HG02759 (cell line): ENCODE measurements at regions not wholly inside any gene's neighbourhood (a gene's known extent, or its start where the extent isn't known, plus 50 kb on each side); places are given as distances from the start of the nearest gene placed in this dataset.

Source experiments
- ATAC-seq: cut with Tn5 transposase; IDR thresholded peaks from one replicate; pipeline ENCODE4 v1.9.1; 2021; ENCODE audit warnings: mild to moderate bottlenecking, moderate library complexity; ENCODE audit not compliant: unreplicated experiment

GRCh38 chr9:89986190-89986589, 381.4 kb downstream of the GADD45G start:
- no peak for ATAC-seq

- no peak for ATAC-seq
These were observed 383.6 kb downstream of the GADD45G start for GRCh38 chr9:89988458-89988857.

GRCh38 chr9:89991204-89991790, 386.5 kb downstream of the GADD45G start:
- no peak for ATAC-seq

GRCh38 chr9:89992326-89993198, 387.8 kb downstream of the GADD45G start:
- ATAC-seq, result no peak

GRCh38 chr9:89993678-89994630, 389.1 kb downstream of the GADD45G start:
- no peak for ATAC-seq

- ATAC-seq, result no peak
These were observed 390.3 kb downstream of the GADD45G start for GRCh38 chr9:89994988-89995613.

- ATAC-seq, result no peak
These were observed 391.3 kb downstream of the GADD45G start for GRCh38 chr9:89996116-89996515.

- no peak for ATAC-seq
These were observed 392.0 kb downstream of the GADD45G start for GRCh38 chr9:89996773-89997172.

GRCh38 chr9:89998633-89999032, 393.8 kb downstream of the GADD45G start:
- no peak for ATAC-seq

- ATAC-seq, result no peak
These were observed 394.3 kb downstream of the GADD45G start for GRCh38 chr9:89999176-89999533.

GRCh38 chr9:89999534-90000370, 394.9 kb downstream of the GADD45G start:
- ATAC-seq, result peak; percentile 98

GRCh38 chr9:90000925-90001324, 396.1 kb downstream of the GADD45G start:
- no peak for ATAC-seq

GRCh38 chr9:90001747-90002146, 396.9 kb downstream of the GADD45G start:
- no peak for ATAC-seq

- ATAC-seq, result no peak
These were observed 397.8 kb downstream of the GADD45G start for GRCh38 chr9:90002397-90003271.

GRCh38 chr9:90005388-90005787, 400.6 kb downstream of the GADD45G start:
- no peak for ATAC-seq

- ATAC-seq, result no peak
These were observed 403.0 kb downstream of the GADD45G start for GRCh38 chr9:90007516-90008440.

GRCh38 chr9:90009447-90009846, 404.6 kb downstream of the GADD45G start:
- no peak for ATAC-seq

GRCh38 chr9:90010793-90011192, 406.0 kb downstream of the GADD45G start:
- ATAC-seq, result no peak
